ENCODE measurements at regions not wholly inside any gene's neighbourhood (a gene's known extent, or its start where the extent isn't known, plus 50 kb on each side); places are given as distances from the start of the nearest gene placed in this dataset.

DNA sequence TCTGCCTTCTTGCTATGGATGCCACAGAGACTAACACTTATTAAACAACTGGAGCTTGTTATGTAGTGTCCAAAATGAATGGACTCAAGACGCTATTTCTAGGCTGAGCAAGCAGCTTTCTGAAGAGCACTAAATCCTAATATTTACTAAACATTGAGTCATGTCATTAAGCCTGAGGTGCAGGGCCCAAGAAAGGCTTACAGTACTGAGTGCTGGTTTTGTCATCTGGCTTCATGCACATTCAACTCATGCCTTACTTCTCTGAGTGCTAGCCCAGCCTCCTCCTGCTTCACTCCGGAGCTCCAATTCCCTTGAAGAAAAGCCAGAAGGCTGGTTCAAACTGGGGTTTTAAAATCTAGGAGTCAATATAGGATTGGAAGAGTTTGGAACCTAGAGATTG lies 363.3 kb upstream of the CDH5 start:
- no peak for DNase-seq

DNA sequence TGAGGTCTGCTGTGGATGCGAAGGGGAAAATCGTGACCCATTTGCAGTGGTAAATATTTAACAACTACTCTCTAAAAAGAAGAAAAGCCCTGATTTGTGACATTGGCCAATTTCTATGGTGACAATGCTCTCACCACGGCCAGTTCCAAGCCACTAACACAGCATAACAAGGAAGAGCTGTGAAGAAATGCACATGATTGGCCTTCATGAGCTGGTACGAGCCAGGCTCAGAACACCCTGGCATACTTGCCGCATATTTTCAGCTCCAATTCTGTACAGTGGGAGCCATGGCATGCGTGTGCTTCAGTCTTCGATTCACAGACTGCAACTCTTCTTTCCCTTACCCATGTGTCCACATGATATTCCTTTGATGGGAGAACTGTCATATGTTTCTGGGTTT lies 363.9 kb upstream of the CDH5 start:
- no peak for DNase-seq

DNA sequence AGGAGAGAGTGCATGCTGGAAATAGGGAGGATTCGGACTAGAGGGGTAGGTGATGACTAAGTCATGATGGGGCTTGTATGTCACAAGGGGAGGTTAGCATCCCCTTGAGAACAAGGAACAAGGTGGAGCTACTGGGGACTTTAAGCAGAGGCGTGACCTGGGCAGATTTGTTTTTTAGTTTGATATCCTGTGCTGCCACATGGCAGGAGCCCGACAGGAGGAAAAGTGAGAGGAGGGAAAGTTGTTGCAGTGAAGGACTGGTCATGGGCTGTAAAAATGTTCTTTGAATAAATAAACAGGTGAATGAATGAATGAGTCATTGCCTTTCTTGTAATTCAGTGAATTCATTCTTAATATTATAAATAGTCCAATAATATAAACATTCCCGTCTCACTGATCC lies 365.1 kb upstream of the CDH5 start:
- no peak for DNase-seq

DNA sequence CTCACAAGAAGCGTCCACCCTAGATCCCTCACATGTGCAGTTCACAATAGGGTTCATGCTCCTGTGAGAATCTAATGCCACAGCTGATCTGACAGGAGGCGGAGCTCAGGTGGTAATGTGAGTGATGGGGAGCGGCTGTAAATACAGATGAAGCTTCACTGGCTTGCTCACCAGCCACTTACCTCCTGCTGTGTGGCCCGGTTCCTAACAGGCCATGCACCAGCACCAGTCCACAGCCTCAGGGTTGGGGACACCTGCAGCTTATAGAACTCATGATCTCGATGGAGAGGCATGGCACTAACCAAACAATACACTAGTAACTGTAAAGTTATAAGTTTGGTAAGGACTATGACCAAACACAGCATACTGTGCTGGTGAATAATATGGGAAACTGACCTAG lies 368.0 kb upstream of the CDH5 start:
- no peak for DNase-seq

DNA sequence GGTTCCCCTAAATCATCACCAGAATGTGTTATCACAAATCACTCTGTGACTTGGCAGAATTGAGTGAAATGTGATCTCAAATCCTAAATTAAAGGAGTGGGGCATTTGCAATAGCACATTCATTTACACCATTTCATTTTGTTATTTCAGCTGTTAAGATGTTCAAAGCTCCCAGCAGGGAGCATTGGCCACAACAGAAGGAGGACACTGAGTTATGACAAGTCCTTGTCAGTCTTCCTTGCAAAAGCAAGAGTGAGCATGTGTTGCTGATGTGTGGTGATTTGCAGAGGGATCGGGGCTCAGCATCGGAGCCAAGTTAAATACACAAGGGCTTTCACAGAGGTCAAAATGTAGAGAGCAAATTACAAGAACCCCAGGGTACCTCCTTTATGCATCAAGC lies 372.2 kb upstream of the CDH5 start:
- DNase-seq: no peak

DNA sequence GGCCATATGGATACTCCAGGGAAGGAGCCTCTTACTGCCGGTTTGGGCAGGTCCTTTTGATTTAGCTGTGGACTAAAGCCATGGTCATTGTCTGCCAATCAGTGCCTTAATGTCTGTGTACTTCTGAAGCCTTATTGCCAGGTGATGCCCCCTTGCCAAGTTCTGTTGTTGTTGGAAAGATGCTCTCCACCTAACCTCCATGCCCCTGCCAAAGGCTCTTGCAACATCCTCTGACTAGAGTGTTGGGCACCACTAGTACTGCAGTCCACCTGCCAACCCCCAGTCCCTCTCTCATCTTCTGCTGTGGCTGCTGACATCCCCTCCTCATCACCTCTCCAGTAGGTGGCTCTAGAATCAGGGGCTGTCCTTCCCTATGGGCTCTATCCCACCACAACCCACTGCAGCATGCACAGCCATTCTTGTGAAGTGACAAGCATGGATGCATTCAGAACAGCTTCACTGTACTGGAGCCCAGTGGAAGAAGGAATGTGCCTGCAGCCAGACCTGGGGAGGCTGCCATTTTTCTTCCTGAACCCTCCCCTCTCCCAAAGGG lies 375.3 kb upstream of the CDH5 start:
- no peak for DNase-seq

DNA sequence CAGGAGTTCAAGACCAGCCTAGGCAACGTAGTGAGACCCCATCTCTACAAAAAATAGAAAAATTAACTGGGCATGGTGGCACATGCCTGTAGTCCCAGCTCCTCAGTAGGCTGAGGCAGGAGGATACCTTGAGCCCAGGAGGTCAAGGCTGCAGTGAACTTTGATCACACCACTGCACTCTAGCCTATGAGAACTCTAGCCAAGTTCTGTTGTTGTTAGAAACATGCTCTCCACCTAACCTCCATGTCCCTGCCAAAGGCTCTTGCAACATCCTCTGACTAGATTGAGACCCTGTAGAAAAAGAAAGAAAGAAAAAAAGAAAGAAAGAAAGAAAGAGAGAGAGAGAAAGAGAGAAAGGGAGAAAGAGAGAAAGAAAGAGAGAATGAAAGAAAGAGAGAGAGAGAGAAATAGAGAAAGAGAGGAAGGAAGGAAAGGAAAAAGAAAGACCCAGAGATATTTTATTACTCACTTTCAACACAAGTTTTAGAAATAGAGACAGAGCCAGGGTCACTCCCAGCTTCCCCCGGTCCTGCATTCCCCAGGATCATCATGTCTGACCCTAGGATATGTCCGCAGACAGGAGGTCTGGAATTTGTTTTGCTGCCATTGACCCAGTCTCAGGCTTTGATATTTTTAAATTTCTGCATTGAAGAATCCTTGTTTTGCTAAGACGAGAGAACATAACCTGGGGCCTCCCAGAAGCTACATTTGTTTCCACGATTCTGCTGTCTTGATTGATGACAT lies 376.5 kb upstream of the CDH5 start:
- no peak for DNase-seq

DNA sequence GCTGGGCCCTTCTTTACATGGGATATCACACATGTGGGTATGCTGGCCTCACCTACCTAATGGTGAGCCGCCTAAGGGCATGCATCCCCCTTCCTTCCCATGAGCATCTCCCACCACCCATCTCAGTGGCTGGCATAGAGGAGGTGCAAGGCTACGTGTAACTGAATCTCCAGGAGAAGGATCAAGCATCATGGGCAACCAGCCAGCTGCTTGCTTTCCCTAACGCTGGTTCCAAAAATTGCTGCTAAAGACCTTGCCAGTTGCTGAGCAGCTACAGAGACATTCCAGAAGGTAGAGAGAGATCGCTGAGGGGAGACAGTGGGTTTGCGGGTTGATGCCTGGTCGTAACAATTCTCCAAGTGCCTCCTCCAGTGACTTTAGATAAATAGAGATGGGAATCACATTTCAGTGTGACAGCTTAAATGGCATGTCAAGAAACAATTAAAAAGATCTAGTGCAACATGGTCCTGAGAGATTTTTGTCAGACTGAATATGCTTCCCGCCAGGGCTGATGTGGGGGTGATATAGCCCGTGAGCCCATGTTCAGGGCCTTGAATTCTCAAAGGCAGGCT lies 378.4 kb upstream of the CDH5 start:
- DNase-seq: no peak

DNA sequence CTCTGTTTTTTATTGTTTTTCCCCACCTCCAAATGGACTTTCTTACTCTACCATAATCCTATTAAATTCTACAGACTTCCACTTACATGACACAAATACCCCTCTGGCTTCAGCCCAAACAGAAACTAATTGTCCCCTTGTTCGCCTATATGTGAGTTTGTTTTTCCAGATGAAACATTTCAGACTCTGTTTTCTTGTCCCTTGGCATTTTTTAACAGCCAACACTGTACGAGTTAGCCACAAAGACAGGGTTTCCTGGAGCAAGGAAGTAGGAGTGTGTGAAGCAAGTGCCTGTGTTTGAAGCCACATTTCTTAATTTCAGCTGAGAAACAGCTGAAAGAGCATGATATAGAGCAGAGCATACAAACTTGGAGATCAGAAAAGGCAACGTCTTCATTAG lies 382.2 kb upstream of the CDH5 start:
- DNase-seq: no peak

DNA sequence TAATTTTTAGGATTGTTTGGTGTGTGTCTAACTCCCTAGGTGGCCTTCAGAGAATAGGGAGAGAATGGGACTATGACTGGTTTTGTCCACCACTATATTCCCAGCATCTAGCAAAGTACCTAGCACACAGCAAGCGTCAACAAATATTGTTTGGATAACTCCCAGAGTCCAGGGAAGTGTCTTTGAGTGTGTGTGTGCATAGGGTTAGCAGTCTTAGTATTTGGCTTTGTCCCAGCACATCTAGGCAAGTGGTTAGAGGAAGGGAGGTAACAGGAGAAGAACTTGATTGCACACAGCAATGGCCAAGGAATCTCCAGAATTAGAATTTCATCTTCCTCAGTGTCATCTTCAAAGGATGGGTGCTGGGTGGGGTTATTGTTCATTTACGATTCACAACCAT lies 385.4 kb upstream of the CDH5 start:
- no peak for DNase-seq

DNA sequence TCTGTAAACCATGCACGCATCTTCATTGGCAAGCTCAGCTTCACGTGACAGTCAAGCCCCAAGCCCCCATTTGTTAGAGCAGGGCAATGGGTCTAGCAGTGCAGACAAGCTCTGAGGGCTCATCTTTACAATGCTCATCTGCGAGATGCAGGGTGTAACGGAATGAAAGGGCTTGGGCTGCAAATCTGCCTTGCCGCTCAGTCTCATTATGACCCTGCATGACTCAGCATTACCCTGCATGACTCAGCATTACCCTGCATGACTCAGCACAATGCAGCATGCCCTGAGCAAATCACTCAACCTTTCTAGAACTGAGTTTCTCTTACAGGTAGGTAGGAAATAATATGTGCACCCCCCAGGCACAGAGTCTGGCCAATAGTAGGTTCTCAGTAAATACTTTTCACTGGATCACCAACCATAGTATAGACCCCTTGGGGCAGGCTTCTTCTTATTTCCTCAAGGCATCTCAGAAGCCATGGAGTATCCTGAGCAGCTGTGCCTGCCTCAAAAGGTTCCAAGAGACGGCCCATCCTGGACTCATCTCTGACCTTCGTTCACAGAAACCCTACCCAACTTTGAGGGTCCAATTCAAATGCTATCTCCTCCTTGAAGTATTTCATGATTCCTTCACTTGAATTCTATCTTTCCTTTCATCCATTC lies 391.3 kb upstream of the CDH5 start:
- DNase-seq: peak; percentile 29

DNA sequence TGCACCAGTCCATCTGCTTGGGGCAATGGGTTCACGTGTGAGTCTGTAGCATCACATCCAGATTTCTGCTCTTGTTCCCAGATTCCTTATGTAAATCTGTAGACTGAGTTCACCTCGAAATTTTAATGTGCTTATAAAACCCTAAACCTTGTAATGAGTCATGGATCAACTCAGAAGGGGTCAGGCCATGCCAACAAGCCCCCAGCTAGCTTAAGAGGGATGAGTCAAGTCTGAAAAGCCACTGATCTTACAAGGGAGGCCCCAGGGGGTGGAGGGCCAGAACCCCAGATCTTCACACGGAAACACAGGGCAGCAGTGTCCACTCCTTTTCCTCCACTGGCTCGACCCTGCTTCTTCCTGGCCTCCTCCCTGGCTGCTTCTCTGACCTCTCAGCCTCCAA lies 399.1 kb upstream of the CDH5 start:
- no peak for DNase-seq

DNA sequence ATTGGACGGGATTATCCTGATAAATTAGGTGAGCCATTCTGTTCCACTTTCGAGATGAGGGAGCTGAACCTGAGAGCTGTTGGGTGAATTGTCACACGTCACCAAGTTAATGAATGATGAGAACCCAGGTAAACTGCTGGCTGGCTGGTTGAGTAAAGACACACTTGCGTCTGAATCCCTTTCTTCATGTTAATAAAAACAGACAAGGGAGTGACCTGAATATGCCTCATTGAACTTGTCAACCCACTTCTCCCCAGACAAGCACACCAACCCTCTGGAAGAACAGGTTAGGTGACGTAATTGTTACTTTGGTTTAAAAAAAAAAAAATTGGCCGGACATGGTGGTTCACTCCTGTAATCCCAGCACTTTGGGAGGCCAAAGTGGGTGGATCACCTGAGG lies 400.9 kb upstream of the CDH5 start:
- no peak for DNase-seq

DNA sequence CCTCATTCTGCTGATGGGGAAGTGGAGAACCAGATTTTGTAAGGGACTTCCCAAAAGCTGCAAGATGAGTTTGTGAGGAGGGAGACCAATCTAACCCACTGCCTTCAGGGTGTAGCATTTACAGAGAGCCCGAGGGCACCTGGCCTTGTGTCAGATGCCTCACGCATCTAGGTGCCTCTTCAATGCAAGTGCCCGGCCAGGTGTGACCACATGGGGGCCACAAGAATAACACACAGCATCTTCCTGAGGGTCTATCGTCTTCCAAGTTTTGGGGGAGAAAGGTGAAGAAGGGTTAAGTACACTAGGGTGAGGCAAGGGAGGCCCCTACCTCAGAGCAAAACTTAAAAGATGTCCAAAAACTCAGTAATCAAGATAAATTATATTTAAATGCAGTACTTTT lies 401.7 kb upstream of the CDH5 start:
- no peak for DNase-seq

DNA sequence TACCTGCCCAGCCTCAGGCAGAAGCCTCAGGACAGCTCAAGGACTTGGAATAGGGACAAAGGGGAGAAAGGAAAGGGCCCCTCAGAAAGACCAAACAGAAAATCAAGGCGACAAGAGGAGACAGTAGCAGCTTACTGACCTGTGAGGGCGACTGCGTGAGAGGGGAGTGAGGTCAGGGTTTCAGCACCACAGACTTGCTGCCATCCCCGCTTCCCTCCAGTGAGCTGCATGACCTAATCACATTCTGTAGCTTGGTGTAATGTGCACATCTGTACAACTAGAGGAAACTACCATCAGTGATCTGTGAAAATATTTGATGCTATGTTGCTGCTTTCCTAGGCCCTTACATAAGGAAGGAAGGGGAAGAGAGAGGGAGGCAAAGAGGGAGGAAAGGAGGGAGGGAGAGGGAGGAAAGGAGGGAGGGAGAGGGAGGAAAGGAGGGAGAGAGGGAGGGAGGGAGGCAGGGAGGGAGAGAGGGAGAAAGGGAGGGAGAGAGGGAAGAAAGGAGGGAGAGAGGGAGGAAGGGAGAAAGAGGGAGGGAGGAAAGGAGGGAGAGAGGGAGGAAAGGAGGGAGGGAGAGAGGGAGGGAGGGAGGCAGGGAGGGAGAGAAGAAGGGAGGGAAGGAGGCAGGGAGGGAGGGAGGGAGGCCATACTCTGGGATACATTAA lies 404.9 kb upstream of the CDH5 start:
- no peak for DNase-seq

DNA sequence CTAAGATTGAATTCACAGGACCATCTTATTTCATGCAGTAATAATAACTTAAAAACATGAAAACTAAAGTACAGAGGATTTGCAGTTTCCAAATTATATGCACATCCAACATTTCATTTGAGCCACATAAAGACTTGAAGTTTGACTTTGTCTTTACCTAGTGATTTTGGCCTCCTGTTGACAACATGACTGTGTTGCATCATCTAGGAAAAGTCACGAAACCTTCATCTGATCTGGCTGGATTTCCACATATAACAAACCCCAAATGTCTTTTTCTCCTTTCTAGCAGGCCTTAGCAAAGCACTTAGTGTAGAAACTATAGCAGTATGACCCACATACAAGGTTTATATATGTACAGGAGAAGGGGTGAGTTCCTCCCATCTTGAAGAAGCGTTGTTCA lies 406.5 kb upstream of the CDH5 start:
- DNase-seq: no peak

DNA sequence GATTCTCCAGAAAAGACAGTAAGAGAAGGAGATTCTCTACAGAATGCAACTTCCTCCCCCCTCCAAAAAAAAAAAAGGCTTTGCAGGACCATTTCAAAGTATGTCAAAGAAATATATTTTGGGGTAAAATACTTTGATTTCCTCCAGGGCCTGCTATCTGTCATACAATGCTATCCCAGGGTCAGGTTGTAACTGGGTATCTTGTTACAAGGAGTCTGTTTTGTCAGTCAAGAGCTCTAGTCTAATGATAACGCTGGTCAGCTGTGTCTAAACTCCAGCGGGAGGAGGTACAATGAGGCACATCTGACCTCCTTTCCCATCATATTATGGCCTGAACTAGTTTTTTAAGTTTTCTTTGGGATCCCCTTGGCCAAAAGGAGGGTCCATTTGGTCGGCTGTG lies 408.4 kb upstream of the CDH5 start:
- no peak for DNase-seq

DNA sequence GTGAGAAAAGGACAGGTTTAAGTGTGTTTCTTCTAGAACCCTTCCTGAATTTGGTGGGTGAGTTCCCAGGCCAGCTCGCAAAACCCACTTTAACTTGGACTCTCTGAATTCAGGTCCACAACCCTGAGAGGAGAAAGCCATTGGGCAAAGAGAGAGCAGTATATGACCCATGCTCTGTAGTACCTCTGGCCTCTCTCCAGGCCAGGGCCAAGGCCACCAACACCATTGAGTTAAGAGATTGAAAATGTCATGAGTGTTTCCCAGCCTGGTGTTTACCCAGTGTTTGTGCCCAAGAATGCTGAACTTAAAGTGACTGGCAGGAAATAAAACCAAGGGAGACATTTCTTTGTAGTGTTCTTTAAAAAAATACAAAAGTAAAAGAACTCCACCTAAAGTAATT lies 410.4 kb upstream of the CDH5 start:
- DNase-seq: no peak

DNA sequence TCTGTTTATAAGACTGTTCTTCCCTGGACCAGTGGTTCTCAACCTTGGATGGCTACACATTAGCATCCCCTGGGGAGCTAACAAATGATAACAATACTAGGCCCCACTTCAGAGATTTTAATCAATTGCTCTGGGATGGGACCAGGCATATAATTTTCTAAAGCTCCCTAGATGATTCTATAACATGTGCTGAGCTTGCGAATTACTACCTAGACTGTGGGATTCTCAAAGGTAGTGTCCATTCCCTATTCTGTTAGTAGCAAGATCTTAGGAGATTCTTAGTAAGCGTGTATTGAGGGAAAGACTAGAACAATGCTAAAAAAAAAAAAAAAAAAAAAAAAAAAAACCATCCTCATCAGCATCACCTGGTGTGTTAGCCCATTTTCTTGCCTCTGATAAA lies 412.0 kb upstream of the CDH5 start:
- DNase-seq: no peak

DNA sequence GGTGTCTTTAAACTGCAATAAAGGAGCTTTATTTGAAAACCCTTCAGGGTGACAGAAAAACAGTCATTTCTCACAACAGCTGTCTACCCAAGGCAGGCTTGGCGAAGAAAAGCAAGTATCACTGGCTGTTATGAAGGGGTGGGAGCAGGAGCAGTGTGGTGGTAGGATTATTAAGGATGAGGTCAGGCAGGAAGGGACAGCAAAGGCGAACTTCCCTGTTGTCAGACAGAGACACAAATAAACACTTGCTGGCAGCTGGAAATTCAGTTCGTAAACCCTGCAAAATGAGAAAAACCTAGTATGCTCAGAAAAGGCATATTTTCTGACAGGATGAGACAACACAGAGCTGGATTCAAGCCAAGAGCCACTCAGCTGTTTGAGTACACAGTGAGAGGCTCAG lies 416.3 kb upstream of the CDH5 start:
- DNase-seq: no peak

DNA sequence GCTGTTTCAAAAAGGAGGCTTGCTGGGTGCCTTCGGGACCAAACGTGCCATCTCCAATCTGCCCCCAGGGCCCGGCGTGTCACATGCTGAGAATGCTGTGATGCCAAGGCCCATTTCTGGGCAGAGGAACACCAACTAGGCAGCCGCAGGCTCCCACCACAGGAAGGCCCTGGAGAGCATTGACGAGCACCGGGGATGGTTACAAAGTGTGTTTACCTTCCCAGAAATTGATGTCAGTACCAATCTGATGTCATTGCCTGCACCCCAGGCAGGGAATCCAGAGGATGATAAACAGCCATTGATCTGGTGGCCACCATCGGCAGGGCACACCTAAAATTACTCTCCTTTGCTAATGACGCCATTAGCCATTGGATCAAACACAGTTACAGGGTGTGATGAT lies 418.1 kb upstream of the CDH5 start:
- DNase-seq: no peak

DNA sequence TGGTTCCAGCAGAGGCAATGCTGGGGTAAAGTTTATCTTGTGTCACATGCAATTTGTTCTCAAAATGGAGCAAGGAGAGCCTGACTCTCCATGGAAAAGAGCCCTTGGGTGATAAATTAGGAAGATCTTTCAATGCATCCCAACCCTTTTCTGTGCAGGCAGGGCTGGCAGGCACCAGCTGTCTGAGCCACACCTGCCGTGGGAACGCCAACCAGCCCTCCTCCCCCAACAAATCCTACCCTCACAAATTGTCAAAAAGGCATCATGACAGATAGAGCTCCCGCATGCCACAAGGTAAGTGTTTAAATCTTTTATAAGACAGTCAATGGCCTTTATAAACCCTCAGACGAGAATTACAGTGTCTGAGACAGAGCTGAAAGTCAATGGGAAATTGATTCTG lies 418.5 kb upstream of the CDH5 start:
- no peak for DNase-seq

DNA sequence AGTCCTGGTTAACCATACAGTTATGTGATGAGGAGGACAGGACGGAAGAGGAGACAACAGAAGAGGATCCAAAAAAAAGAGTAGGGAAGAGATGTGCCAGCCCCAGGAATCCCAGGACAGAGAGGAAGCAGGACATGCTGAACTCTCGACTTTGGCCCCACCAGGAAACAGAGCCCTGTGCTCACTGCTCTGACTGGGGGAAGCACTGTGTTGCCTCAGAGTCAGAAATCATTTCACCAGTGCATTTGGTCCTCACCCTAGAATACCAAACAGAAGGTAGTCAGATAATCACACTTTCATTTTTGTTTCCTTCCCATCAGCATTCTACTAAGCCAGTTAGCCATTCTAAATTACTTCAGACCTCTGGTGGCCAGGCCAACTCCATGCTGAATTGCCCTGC lies 421.0 kb upstream of the CDH5 start:
- no peak for DNase-seq

DNA sequence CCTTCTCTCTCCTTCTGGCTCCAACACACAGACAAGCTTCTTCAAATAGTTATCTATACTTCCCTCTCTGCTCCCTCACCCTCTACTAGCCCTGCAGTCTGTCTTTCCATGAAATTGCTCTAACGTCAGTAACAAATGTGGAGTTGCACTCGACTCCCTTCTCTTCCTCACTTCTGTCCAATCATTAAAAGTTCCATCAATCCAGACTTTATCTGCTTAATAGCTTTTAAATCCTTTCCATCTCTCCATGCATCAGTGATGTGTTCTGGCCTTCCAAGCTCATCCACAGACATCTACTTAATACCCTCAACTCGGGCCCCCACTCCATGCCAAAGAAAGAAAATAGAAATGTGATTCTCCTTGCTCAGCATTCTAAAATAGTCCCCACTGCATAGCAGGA lies 422.1 kb upstream of the CDH5 start:
- no peak for DNase-seq
